ENCODE measurements at regions not wholly inside any gene's neighbourhood (a gene's known extent, or its start where the extent isn't known, plus 50 kb on each side); places are given as distances from the start of the nearest gene placed in this dataset.
"Not testable (repeated sequence)": the region's sequence is repeated elsewhere in the genome, so short reads cannot be mapped to it uniquely, and the experiment has no call there.

- DNase-seq = no peak
Measured at GRCh38 chr12:78269620-78270019, 438.9 kb downstream of the NAV3 start.

- no peak for DNase-seq
Measured at GRCh38 chr12:78271546-78271945, 440.9 kb downstream of the NAV3 start.

- DNase-seq = no peak
Measured at GRCh38 chr12:78275886-78276285, 445.2 kb downstream of the NAV3 start.

GRCh38 chr12:78278706-78279190, 448.1 kb downstream of the NAV3 start:
- no peak for DNase-seq

GRCh38 chr12:78279567-78279966, 448.9 kb downstream of the NAV3 start:
- DNase-seq = no peak

GRCh38 chr12:78281102-78281501, 450.4 kb downstream of the NAV3 start:
- not testable (repeated sequence) for DNase-seq

GRCh38 chr12:78284417-78284816, 453.7 kb downstream of the NAV3 start:
- no peak for DNase-seq

GRCh38 chr12:78290606-78291345, 460.1 kb downstream of the NAV3 start:
- DNase-seq = no peak

GRCh38 chr12:78293059-78293686, 462.5 kb downstream of the NAV3 start:
- DNase-seq = peak; percentile 38

- DNase-seq = not testable (repeated sequence)
Measured at GRCh38 chr12:78301282-78301681, 470.6 kb downstream of the NAV3 start.

GRCh38 chr12:78305808-78306207, 475.1 kb downstream of the NAV3 start:
- no peak for DNase-seq

- no peak for DNase-seq
Measured at GRCh38 chr12:78306236-78306635, 475.5 kb downstream of the NAV3 start.

GRCh38 chr12:78308701-78309100, 478.0 kb downstream of the NAV3 start:
- DNase-seq = no peak

GRCh38 chr12:78315028-78315427, 484.3 kb downstream of the NAV3 start:
- no peak for DNase-seq

GRCh38 chr12:78316136-78316535, 485.4 kb downstream of the NAV3 start:
- no peak for DNase-seq

- no peak for DNase-seq
Measured at GRCh38 chr12:78316631-78317468, 486.2 kb downstream of the NAV3 start.

- DNase-seq = no peak
Measured at GRCh38 chr12:78321696-78322095, 491.0 kb downstream of the NAV3 start.

GRCh38 chr12:78323226-78323625, 492.5 kb downstream of the NAV3 start:
- no peak for DNase-seq

GRCh38 chr12:78324234-78324633, 493.5 kb downstream of the NAV3 start:
- no peak for DNase-seq

GRCh38 chr12:78328524-78328923, 497.8 kb downstream of the NAV3 start:
- DNase-seq = no peak

GRCh38 chr12:78330131-78330530, 499.4 kb downstream of the NAV3 start:
- DNase-seq = no peak

- DNase-seq = peak; percentile 33
Measured at GRCh38 chr12:78331181-78331580, 500.5 kb downstream of the NAV3 start.

GRCh38 chr12:78331753-78332152, 501.1 kb downstream of the NAV3 start:
- peak; percentile 67 for DNase-seq

Data from DMS53 (cell line).